ENCODE measurements at regions not wholly inside any gene's neighbourhood (a gene's known extent, or its start where the extent isn't known, plus 50 kb on each side); places are given as distances from the start of the nearest gene placed in this dataset.

GRCh38 chr19:34856052-34856451, 70.7 kb upstream of the ZNF30 start:
- no peaks in the 10 kb centered on the region for H3K4me1 ChIP-seq (ENCODE audit: insufficient read depth, low read length, severe bottlenecking)
- H3K9me2 ChIP-seq (ENCODE audit: low read depth, low read length) = no peaks in the 10 kb centered on the region
- H2AFZ ChIP-seq (ENCODE audit: low read length) = no peak overlapping the region
- H3K9me3 ChIP-seq (ENCODE audit: low read length) = peaks cover 8% of the 10 kb centered on the region; the same call in 1 of the 2 replicates
- H3K4me2 ChIP-seq (ENCODE audit: low read length) = no peak overlapping the region
- TF ChIP-seq EZH2 (IDR thresholded peaks at IDR 0.05; ENCODE audit: borderline replicate concordance, low read length) (no peak), CTCF (IDR thresholded peaks at IDR 0.05; ENCODE audit: low read length) (no peak)
- no peaks in the 10 kb centered on the region; the same call in 1 of the 2 replicates for H3K36me3 ChIP-seq (ENCODE audit: insufficient read depth, low read length)
- no peak overlapping the region for H3K4me3 ChIP-seq (ENCODE audit: low read depth, low read length, poor library complexity, severe bottlenecking)
- no peaks in the 10 kb centered on the region for H4K20me1 ChIP-seq (ENCODE audit: insufficient read depth, low read length)
- H3K27me3 ChIP-seq (ENCODE audit: insufficient read depth, low read length) = no peaks in the 10 kb centered on the region; the same call in 1 of the 2 replicates
- no peak overlapping the region for H3K27ac ChIP-seq (ENCODE audit: low read depth, low read length, poor library complexity, severe bottlenecking)
- H3K79me2 ChIP-seq (ENCODE audit: insufficient read depth, low read length) = no peaks in the 10 kb centered on the region
- no peak overlapping the region for H3K9ac ChIP-seq (ENCODE audit: low read length)
- H3F3A ChIP-seq (ENCODE audit: insufficient read depth, low read length) = no peaks in the 10 kb centered on the region

- Histone ChIP-seq H3K36me3 (ENCODE audit: insufficient read depth, low read length) (no peaks in the 10 kb centered on the region; the same call in 1 of the 2 replicates), H3K4me3 (ENCODE audit: low read depth, low read length, poor library complexity, severe bottlenecking) (no peak overlapping the region)
Measured at GRCh38 chr19:34853369-34853768, 73.3 kb upstream of the ZNF30 start.

GRCh38 chr19:34852669-34853068, 74.0 kb upstream of the ZNF30 start:
- H3K27ac ChIP-seq (ENCODE audit: low read depth, low read length, poor library complexity, severe bottlenecking) = no peak overlapping the region
- no peak for TF ChIP-seq EZH2 (IDR thresholded peaks at IDR 0.05; ENCODE audit: borderline replicate concordance, low read length)
- TF ChIP-seq CTCF (IDR thresholded peaks at IDR 0.05; ENCODE audit: low read length) = no peak
- H3K4me3 ChIP-seq (ENCODE audit: low read depth, low read length, poor library complexity, severe bottlenecking) = no peak overlapping the region
- no peaks in the 10 kb centered on the region for H3F3A ChIP-seq (ENCODE audit: insufficient read depth, low read length)
- H4K20me1 ChIP-seq (ENCODE audit: insufficient read depth, low read length) = no peaks in the 10 kb centered on the region
- no peaks in the 10 kb centered on the region; the same call in 1 of the 2 replicates for H3K27me3 ChIP-seq (ENCODE audit: insufficient read depth, low read length)
- H3K9me3 ChIP-seq (ENCODE audit: low read length) = peaks cover 8% of the 10 kb centered on the region; the same call in 1 of the 2 replicates
- no peaks in the 10 kb centered on the region; the same call in 1 of the 2 replicates for H3K36me3 ChIP-seq (ENCODE audit: insufficient read depth, low read length)
- H2AFZ ChIP-seq (ENCODE audit: low read length) = no peak overlapping the region
- no peak overlapping the region for H3K4me2 ChIP-seq (ENCODE audit: low read length)
- H3K79me2 ChIP-seq (ENCODE audit: insufficient read depth, low read length) = no peaks in the 10 kb centered on the region
- no peaks in the 10 kb centered on the region for H3K9me2 ChIP-seq (ENCODE audit: low read depth, low read length)
- H3K9ac ChIP-seq (ENCODE audit: low read length) = no peak overlapping the region
- no peaks in the 10 kb centered on the region for H3K4me1 ChIP-seq (ENCODE audit: insufficient read depth, low read length, severe bottlenecking)

More at GRCh38 chr19:34853369-34853768, 73.3 kb upstream of the ZNF30 start:
- Histone ChIP-seq H2AFZ (ENCODE audit: low read length) (no peak overlapping the region), H3K27me3 (ENCODE audit: insufficient read depth, low read length) (no peaks in the 10 kb centered on the region; the same call in 1 of the 2 replicates), H4K20me1 (ENCODE audit: insufficient read depth, low read length) (no peaks in the 10 kb centered on the region), H3K9ac (ENCODE audit: low read length) (no peak overlapping the region), H3K9me2 (ENCODE audit: low read depth, low read length) (no peaks in the 10 kb centered on the region), H3K79me2 (ENCODE audit: insufficient read depth, low read length) (no peaks in the 10 kb centered on the region), H3K4me1 (ENCODE audit: insufficient read depth, low read length, severe bottlenecking) (no peaks in the 10 kb centered on the region), H3K27ac (ENCODE audit: low read depth, low read length, poor library complexity, severe bottlenecking) (no peak overlapping the region), H3K4me2 (ENCODE audit: low read length) (no peak overlapping the region), H3F3A (ENCODE audit: insufficient read depth, low read length) (no peaks in the 10 kb centered on the region), H3K9me3 (ENCODE audit: low read length) (peaks cover 8% of the 10 kb centered on the region; the same call in 1 of the 2 replicates)
- no peak for TF ChIP-seq CTCF (IDR thresholded peaks at IDR 0.05; ENCODE audit: low read length)
- no peak for TF ChIP-seq EZH2 (IDR thresholded peaks at IDR 0.05; ENCODE audit: borderline replicate concordance, low read length)
